Stomach (tissue), 8 donors: ENCODE measurements at regions not wholly inside any gene's neighbourhood (a gene's known extent, or its start where the extent isn't known, plus 50 kb on each side); places are given as distances from the start of the nearest gene placed in this dataset.

Experiments used
- DNase-seq, 2 donors: peaks; one replicate each; pipeline versions ENCODE4 v3.0.0 to v3.0.0-alpha.2; 2013 to 2019
- H3K27ac ChIP-seq, 5 donors: fragments of 200-600 bp in 4 of 5; sonication (generic) in 4 of 5; one replicate each; pipeline ENCODE4 v1.5.1; 2013 to 2019; ENCODE audit warnings: mild to moderate bottlenecking in 1 of 5, moderate library complexity in 1 of 5
- H3K27me3 ChIP-seq, 3 donors: fragments of 200-600 bp; sonication (generic); one replicate each; pipeline ENCODE4 v1.5.1; 2017 to 2019; ENCODE audit warnings: mixed run types in 1 of 3
- H3K36me3 ChIP-seq, 4 donors: fragments of 200-600 bp; sonication (generic); 1 replicate in 3 of 4; 2 replicates in 1 of 4; pipeline ENCODE4 v1.5.1; 2016 to 2019
- H3K4me1 ChIP-seq, 4 donors: fragments of 200-600 bp; sonication (generic); one replicate each; pipeline ENCODE4 v1.5.1; 2016 to 2019
- H3K4me3 ChIP-seq, 4 donors: fragments of 200-600 bp; sonication (generic) in 3 of 4; one replicate each; pipeline ENCODE4 v1.5.1; 2016 to 2019; ENCODE audit warnings: mild to moderate bottlenecking in 1 of 4
- H3K9me3 ChIP-seq, 4 donors: fragments of 200-600 bp; sonication (generic); one replicate each; pipeline ENCODE4 v1.5.1; 2016 to 2019
- CTCF ChIP-seq, 7 experiments: fragments of 450-650 bp in 4 of 7; fragments of 200-600 bp in 3 of 7; sonication (generic) in 3 of 7; IDR thresholded peaks; one replicate each; pipeline ENCODE4 v1.5.1; 2016 to 2019; ENCODE audit warnings: antibody characterized with exemption in 7 of 7, control low read depth in 2 of 7, mild to moderate bottlenecking in 1 of 7
- EP300 ChIP-seq: sonication (generic); formaldehyde crosslinking; IDR thresholded peaks from one replicate; pipeline ENCODE4 v1.6.1; 2017; ENCODE audit warnings: antibody characterized with exemption
- POLR2A ChIP-seq, 4 donors: fragments of 450-650 bp; IDR thresholded peaks; one replicate each; pipeline ENCODE4 v1.6.1; 2016; ENCODE audit warnings: antibody characterized with exemption in 4 of 4, control low read depth in 2 of 4, mild to moderate bottlenecking in 1 of 4, moderate library complexity in 1 of 4
- POLR2AphosphoS5 ChIP-seq, 3 donors: sonication (generic); formaldehyde crosslinking; IDR thresholded peaks; one replicate each; pipeline ENCODE4 v1.6.1; 2016; ENCODE audit warnings: antibody characterized with exemption in 3 of 3
- WGBS, 5 donors: extraction: QIAGEN DNeasy Blood & Tissue Kit in 3 of 5; methylation state at CpG; one replicate each; pipeline versions ENCODE4 v1.1.5 to v1.1.7; 2013 to 2018; 5-methylcytosine and 5-hydroxymethylcytosine counted together
- intact Hi-C: fragments of 100-400 bp; cut with DNase I; formaldehyde crosslinking; loops from one replicate; pipeline ENCODE4 v1.15.1; 2023; ENCODE audit warnings: low total_unique reads
- donor health status: healthy with polysubstance abuse.
- donor health status: Bipolar disorder and iron deficiency.
- donor health status: healthy.

DNA sequence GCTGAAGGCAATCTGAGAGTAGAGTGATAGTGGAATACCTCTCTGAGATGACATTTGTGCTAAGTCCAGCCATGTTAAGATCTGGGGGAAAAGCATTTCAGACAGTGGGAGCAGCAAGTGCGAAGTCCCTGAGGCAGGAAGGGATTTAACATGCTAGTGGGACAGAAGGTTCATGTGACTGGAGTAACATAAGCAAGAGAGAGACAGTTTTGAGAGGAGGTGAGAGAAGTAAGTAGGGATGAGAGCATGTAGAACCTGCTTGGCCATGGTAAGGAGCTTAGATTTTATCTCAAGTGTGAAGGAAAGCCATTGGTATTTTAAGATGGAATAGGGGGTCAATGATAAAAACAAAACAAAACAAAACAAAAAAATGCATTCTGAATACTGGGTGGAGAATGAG lies 358.6 kb upstream of the KCNH8 start:
- H3K4me3 ChIP-seq, result no peak overlapping the region
- no peak for DNase-seq
- no peaks in the 10 kb centered on the region for H3K36me3 ChIP-seq
- H3K27ac ChIP-seq, result no peak overlapping the region
- intact Hi-C loops, result no loop called here
- no peaks in the 10 kb centered on the region for H3K4me1 ChIP-seq
- WGBS, 5 donors, result 92 to 100% (median 98%) methylated on average over 1 of the region's 1 CpG
- H3K27me3 ChIP-seq, result no peaks in the 10 kb centered on the region
- no peak for TF ChIP-seq EP300
- no peak for TF ChIP-seq POLR2A (IDR thresholded peaks at IDR 0.05)
- TF ChIP-seq CTCF (IDR thresholded peaks at IDR 0.05), result no peak
- TF ChIP-seq POLR2AphosphoS5 (IDR thresholded peaks at IDR 0.05), result no peak
- no peaks in the 10 kb centered on the region for H3K9me3 ChIP-seq

DNA sequence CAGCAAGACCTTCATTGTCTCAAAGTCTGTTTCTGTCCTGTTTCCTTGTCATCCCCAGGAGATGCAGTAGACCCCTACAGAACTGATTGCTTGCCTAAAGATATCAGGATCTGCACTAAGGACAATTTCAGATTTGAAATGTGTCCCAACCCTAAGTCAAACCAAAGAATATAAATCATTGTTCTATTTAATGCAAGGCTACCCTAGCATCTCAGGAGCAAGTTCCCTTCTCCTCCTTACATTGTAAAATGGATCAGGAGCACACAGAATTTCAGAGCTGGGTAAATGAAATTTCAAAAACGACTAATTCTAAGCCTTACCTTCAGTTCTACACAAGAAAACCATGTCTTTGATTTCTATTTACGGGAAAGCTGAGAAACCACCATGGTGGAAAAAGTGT lies 360.9 kb upstream of the KCNH8 start:
- TF ChIP-seq EP300 (no peak), POLR2AphosphoS5 (IDR thresholded peaks at IDR 0.05) (no peak), POLR2A (IDR thresholded peaks at IDR 0.05) (no peak), CTCF (IDR thresholded peaks at IDR 0.05) (no peak)
- H3K27me3 ChIP-seq, result no peaks in the 10 kb centered on the region
- WGBS, 5 donors, result 90 to 94% (median 93%) methylated on average over 2 of the region's 2 CpGs
- no peak overlapping the region for H3K27ac ChIP-seq
- H3K9me3 ChIP-seq, result no peaks in the 10 kb centered on the region
- H3K4me3 ChIP-seq, result no peak overlapping the region
- no peaks in the 10 kb centered on the region for H3K36me3 ChIP-seq
- intact Hi-C loops, result no loop called here
- DNase-seq, result no peak
- no peaks in the 10 kb centered on the region for H3K4me1 ChIP-seq

- WGBS, 5 donors, result 60 to 81% (median 72%) methylated on average over 1 of the region's 1 CpG
- TF ChIP-seq EP300 (no peak), POLR2AphosphoS5 (IDR thresholded peaks at IDR 0.05) (no peak), CTCF (IDR thresholded peaks at IDR 0.05) (no peak), POLR2A (IDR thresholded peaks at IDR 0.05) (no peak)
- Histone ChIP-seq H3K4me1 (no peaks in the 10 kb centered on the region), H3K27me3 (no peaks in the 10 kb centered on the region), H3K36me3 (no peaks in the 10 kb centered on the region), H3K27ac (no peak overlapping the region), H3K9me3 (no peaks in the 10 kb centered on the region), H3K4me3 (no peak overlapping the region)
- intact Hi-C loops, result no loop called here
- DNase-seq, result no peak
These were observed 361.5 kb upstream of the KCNH8 start for GRCh38 chr3:18786650-18787323.

DNA sequence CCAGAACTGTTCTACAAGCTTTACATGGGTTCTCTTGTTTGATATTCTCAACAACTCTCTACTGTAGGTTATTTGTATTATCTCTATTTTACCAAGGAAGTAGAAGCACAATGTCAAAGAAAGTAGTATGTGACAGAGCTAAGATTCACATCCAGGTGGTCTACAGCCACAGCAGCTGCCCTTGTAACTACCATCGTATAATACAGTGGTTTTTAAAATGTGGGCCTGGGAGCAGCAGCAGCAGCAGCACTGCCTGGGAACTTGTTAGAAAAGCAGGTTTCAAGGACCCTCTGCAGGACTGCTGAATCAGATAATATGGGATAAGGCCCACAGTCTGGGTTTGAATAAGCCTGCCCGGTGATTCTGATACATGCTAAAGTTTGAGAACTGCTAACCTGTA lies 357.1 kb upstream of the SATB1 start:
- H3K4me1 ChIP-seq, result peaks cover 0 to 8% (median 0%) of the 10 kb centered on the region in 4 donors
- no peak for DNase-seq
- no peaks in the 10 kb centered on the region for H3K27me3 ChIP-seq
- H3K4me3 ChIP-seq, result no peak overlapping the region
- intact Hi-C loops, result no loop called here
- H3K36me3 ChIP-seq, result no peaks in the 10 kb centered on the region
- no peak overlapping the region for H3K27ac ChIP-seq
- TF ChIP-seq CTCF (IDR thresholded peaks at IDR 0.05) (no peak), POLR2AphosphoS5 (IDR thresholded peaks at IDR 0.05) (no peak), POLR2A (IDR thresholded peaks at IDR 0.05) (no peak), EP300 (no peak)
- 70 to 86% (median 82%) methylated on average over 2 of the region's 2 CpGs for WGBS, 5 donors
- H3K9me3 ChIP-seq, result no peaks in the 10 kb centered on the region
